GM10248 (cell line): ENCODE measurements at regions not wholly inside any gene's neighbourhood (a gene's known extent, or its start where the extent isn't known, plus 50 kb on each side); places are given as distances from the start of the nearest gene placed in this dataset.

Source experiments
- CTCF ChIA-PET: fragments of 300-600 bp; sonication (Branson Sonifier 250); formaldehyde crosslinking; extraction: SDS; loops from one replicate; lab custom pipeline; 2021; ENCODE audit warnings: antibody characterized with exemption; lab: Yijun Ruan, JAX
- POLR2A ChIA-PET: fragments of 350-650 bp; sonication (Branson Sonifier 250); formaldehyde crosslinking; extraction: SDS; loops from one replicate; lab custom pipeline; 2020; ENCODE audit warnings: antibody characterized with exemption; lab: Yijun Ruan, JAX
- DNase-seq: peaks from one replicate; pipeline ENCODE4 v3.0.0; 2012; ENCODE audit errors: extremely low spot score
- CTCF ChIP-seq: IDR thresholded peaks from 2 replicates; pipeline ENCODE4 v1.5.1; 2012; ENCODE audit warnings: mild to moderate bottlenecking, low read depth; ENCODE audit errors: extremely low read depth, missing control alignments, control extremely low read depth

GRCh38 chr7:101698964-101699363 lies 69.9 kb upstream of the MYL10 start:
- ChIA-PET CTCF (no interaction called here), POLR2A (no interaction called here)
- TF ChIP-seq CTCF = no peak
- no peak for DNase-seq

DNA sequence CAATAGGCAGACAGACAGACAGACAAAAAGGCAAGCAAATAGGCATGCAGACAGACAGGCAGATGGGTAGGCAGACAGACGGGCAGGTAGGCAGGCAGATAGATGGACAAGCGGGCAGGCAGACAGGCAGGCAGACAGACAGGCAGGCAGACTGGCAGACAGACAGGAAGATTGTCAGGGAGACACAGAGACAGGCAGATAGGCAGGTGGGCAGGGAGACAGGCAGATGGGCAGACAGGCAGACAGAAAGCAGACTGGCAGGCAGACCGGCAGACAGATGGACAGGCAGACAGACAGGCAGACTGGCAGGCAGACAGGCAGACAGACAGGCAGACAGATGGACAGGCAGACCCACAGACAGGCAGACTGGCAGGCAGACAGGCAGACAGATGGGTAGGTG lies 70.3 kb upstream of the MYL10 start:
- no peak for DNase-seq
- POLR2A ChIA-PET = no interaction called here
- TF ChIP-seq CTCF = no peak
- CTCF ChIA-PET = no interaction called here

DNA sequence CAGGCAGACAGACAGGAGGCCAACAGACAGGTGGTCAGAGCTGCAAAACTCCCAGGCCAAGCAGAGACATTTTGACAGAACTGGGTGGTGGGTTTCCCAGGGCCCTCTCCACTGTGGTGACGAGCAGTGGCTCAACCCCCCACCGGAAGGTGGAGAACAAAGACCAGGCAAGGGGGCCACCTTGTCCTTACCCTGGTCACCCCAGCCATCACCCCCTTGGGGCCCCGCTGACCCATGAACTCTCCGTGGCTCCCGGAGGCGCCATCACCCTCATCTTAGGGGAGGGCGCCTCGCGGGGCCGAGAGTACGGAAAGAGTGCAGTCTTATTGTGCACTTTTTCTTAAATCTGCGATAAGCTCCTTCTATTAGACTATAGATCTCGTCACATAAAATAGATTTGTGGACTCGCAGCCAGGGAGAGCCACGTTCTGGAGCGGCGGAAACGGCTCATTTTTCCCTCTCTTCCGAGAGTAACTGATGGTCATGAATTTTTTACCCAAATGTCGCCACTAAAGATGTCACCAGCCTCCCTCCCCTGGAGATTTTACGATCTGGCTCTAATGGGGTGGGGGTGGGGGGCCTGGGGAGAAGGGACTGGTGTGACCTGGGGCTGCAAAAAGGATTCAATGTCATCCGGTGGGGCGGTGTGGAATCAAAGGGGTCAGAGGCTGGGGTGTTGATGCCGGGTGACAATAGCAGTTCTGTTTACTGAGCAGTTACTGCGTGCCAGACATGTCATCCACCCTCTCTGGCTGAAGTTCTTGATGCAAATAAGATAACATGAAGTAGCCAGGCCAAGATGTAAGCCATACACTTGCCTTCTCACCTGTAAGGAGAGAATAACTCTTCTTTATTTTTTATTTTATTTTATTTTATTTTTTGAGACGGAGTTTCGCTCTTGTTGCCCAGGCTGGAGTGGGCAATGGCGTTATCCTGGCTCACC lies 71.1 kb upstream of the MYL10 start:
- no peak for DNase-seq
- ChIA-PET CTCF (no interaction called here), POLR2A (no interaction called here)
- TF ChIP-seq CTCF = no peak

- ChIA-PET POLR2A (no interaction called here), CTCF (no interaction called here)
- DNase-seq = no peak
- no peak for TF ChIP-seq CTCF
These were observed 72.2 kb upstream of the MYL10 start for GRCh38 chr7:101701153-101701794.

- ChIA-PET CTCF (interaction anchor here (1.1 kb wide), 1 partner anchor 29 kb away, joined by 3 read pairs; no protein-coding TSS in a partner anchor), POLR2A (no interaction called here)
- TF ChIP-seq CTCF = no peak
- no peak for DNase-seq
These were observed 73.3 kb upstream of the MYL10 start for GRCh38 chr7:101702362-101702850.

- ChIA-PET CTCF (no interaction called here), POLR2A (no interaction called here)
- no peak for DNase-seq
- no peak for TF ChIP-seq CTCF
These were observed 76.2 kb upstream of the MYL10 start for GRCh38 chr7:101705331-101705730.
